Dedifferentiated amniotic fluid mesenchymal stem cell (primary cell): ENCODE measurements at regions not wholly inside any gene's neighbourhood (a gene's known extent, or its start where the extent isn't known, plus 50 kb on each side); places are given as distances from the start of the nearest gene placed in this dataset.

Experiments used
- DNase-seq: peaks from one replicate; pipeline ENCODE4 v3.0.0-alpha.2; 2016; ENCODE audit errors: extremely low spot score

- peak; percentile 83 for DNase-seq
Observed at GRCh38 chr20:57879779-57880570, 170.2 kb upstream of the PMEPA1 start.

- no peak for DNase-seq
Observed at GRCh38 chr20:57879437-57879778, 169.6 kb upstream of the PMEPA1 start.

DNA sequence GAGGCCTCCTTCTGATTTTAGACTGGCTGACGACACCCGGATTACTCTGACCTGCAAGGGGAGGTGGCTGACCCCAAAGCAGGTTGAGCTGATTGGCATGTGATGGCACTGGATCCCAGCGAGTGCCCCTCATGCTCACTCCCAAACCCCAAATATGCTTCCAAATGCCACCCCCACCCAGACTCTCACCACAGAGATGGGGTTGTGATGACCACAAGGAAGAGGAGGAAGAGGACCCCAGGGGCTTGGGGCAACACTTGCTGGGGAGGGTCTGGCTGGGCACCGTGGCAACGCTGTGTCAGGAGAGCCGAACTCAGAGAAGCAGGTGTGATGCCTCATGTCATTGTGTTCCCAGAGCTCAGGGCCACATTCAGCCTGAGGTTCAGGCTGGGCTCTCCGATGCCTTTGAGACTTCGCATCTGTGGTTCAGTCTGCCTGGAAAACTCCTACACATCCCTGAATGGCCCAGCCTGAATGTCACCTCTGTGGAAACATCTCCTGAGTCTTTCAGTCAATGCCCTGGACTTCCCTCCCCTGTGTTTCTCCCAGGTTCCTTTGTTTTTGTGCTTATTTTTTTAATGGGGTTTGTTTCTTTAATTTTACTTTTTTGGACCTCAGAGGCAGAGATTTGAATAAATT lies 169.1 kb upstream of the PMEPA1 start:
- DNase-seq, result no peak

GRCh38 chr20:57877995-57878394 lies 168.2 kb upstream of the PMEPA1 start:
- no peak for DNase-seq

- DNase-seq, result no peak
Observed at GRCh38 chr20:57877131-57877824, 167.5 kb upstream of the PMEPA1 start.

- DNase-seq, result no peak
Observed at GRCh38 chr20:57876163-57876562, 166.3 kb upstream of the PMEPA1 start.

GRCh38 chr20:57874141-57874540 lies 164.3 kb upstream of the PMEPA1 start:
- DNase-seq, result no peak

DNA sequence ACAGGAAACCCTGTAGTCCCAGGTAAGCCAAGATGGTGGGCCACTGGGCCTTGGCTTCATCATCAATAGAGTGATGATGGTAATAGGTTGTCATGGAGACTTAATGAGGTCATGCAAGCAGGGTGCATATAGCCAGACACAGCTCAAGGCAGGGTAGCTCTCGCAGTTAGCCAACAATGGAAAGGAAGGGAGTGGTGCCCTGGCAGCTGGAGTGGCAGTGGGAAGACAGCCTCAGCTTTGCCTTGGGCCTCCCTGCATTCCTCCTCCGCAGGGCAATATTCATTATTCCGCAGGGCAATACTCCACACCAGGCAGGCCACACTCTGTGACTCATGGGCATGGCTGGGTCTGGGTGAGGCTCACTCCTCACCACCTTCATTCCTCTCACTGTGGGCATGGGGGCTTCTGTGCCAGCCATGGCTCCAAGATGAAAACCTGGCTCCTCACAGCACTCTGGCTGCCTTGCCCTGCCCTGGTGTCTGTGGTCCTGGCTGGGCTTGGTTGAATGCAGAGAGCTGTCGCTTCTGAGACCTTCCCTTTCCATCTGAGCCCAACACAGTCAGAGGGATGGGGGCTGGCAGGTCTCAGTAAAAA lies 163.1 kb upstream of the PMEPA1 start:
- DNase-seq, result no peak

GRCh38 chr20:57871237-57871632 lies 161.4 kb upstream of the PMEPA1 start:
- DNase-seq, result no peak

DNA sequence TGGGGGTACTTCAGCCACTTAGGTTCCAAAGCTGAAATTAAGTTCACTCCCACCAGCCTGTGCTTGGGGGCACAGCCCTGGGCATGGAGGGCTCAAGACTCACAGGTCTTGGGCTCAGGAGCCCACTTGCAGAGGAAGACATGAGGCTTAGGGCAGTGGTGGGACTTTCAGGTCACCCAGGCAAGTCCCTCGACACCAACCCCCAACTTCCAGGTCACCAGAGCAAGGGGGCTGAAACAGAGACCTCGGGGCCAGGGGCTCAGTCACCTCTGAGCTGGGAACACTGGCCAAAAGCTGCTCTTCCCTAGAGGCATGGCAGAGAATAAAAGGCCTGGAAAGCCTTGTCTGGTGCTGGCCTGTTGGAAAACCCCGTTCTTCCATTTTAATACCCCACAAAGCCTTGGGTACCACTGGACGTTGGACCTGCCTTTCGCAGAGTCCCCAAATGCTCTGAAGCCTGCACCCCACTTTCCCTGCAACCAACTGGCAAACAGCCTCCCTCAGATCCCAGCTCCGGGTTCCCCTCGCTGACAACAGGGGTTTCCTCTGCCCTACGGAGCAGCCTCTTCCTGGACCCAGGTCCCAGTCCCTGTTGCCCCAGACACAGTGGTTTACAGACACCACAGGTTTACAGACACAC lies 160.9 kb upstream of the PMEPA1 start:
- no peak for DNase-seq

DNA sequence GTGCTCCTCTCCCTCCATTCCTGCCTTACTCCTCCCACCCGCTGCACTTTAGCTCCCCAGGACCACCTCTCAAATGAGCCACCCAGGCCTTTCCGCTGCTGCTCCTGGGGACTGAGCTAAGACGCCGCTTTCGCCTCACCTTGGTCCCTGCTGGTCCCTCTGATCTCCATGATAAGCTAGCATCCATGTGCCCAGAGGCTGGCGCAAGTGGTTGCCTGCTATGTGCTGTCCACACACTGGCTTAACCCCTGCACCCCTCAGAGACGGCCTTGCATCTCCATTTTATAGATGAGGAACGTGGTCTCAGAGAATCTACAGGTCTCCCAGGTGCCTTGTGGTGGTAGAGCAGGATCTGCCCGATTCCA lies 160.1 kb upstream of the PMEPA1 start:
- DNase-seq, result no peak

DNA sequence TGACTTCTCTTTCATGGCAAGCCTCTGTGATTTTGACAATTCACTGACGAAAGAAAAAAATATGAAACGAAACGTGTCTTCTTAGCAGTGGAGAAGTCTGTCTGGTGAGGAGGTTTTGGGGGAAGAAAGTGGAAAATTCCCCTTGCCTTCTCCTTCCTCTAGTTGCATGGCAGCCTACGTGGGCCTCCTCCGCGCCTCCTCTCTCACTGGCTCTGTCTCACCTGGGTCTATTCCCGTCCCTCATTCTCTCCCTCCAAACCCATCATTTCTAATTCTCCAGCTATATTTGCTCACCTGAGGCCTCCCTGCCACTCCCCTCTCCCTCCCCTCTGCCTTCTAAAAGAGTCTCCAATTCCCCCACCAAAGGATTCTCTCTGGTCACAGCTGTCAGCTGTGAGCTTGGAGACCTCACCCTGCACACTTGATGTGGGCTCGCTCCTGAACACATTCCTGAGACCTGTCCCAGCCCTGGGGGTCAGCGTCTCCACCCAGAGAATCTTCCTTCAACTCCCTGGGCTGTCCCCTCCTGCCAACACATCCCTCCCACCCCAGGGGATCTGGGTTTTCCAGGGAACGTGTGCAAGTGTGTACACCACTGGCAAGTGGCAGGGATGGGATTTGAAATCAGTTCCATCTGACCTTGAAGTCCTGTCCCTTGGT lies 159.6 kb upstream of the PMEPA1 start:
- DNase-seq, result no peak

DNA sequence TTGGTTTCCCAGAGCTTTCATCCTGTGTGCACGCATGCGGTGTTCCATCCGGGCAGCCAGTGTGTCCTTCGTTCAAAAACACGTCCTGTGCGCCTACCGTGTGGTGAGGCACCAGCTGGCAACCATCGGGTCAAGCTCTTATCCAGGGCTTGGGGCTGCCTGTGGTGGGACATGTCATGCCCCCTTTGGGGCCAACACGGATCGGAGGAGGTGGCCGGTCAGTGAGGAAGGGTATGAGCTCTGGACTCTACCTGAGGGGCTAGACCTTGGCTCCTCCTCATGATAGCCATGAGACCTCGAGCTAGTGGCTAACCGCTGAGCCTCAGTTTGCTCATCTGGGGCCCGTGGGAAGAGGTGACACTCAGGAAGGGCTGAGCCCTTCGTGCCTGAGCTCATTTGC lies 158.5 kb upstream of the PMEPA1 start:
- DNase-seq, result no peak

DNA sequence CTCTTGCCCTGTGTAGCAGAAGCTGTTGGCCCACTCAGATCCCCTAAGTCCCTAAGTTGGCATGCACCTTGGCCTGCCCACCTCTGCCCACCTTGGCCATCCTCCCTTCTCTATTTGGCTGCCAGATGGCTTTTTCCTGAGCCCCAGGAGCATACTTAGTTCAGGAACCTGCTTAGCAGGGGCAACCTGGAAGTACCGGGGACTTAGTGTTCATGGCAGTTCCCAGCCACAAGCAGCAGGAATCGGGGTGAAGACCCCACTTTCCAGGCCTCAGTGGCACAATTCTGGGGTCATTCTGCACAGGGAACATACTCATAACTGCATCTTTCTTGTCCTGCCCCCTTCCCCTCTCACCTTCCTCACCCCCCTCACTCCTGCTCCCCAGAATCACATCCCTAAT lies 158.0 kb upstream of the PMEPA1 start:
- no peak for DNase-seq

DNA sequence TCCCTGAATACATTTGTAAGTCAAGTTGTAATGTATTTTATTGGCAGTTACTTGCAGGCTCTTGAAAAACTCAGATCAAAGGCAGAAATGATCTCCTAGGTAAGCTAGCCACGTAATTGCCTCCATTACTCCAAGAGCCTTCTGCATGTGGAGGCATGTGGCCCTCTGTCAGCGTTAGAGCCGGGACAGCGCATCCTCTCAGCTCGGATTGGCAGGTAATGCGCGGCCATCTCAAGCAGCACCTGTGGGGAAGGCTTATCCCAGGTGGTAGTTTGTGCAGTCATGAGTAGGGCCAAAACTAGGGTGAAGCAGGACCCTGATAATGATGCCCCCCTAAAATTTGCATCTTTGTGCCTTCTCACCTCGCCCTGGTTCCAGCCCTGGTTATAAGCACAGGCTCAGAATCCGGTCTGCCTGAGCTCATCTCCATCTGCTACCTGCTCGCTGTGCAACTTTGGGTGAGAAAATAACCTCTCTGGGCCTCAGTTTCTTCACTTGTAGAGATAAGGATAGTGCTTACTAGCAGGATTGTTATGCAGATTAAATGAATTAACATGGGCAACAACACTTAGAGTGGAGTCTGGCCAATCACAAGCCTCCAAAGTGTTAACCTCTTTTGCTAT lies 157.5 kb upstream of the PMEPA1 start:
- DNase-seq, result no peak

- no peak for DNase-seq
Observed at GRCh38 chr20:57866250-57867106, 156.7 kb upstream of the PMEPA1 start.

GRCh38 chr20:57865266-57865665 lies 155.5 kb upstream of the PMEPA1 start:
- no peak for DNase-seq

GRCh38 chr20:57860576-57860975 lies 150.8 kb upstream of the PMEPA1 start:
- no peak for DNase-seq

DNA sequence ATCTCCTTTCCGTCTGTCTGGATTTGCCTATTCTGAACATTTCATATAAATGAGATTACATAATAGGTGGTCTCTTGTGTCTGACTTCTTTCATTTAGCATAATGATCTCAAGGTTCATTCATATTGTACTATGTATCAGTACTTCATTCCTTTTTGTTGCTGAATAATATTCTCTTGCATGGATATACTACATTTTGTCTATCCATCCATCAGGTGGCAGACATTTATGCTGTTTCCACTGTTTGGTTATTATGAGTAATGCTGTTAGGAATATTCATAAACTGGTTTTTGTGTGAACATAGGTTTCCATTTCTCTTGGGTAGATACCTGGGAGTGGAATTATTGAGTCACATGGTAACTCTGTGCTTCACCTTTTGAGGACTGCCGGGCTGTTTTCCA lies 148.2 kb upstream of the PMEPA1 start:
- no peak for DNase-seq

GRCh38 chr20:57857118-57857517 lies 147.3 kb upstream of the PMEPA1 start:
- no peak for DNase-seq
